ENCODE measurements at regions not wholly inside any gene's neighbourhood (a gene's known extent, or its start where the extent isn't known, plus 50 kb on each side); places are given as distances from the start of the nearest gene placed in this dataset.
A peak's percentile ranks its signal among the peaks of the same experiment; 100 is the strongest.
"Not testable (repeated sequence)": the region's sequence is repeated elsewhere in the genome, so short reads cannot be mapped to it uniquely, and the experiment has no call there.

DNA sequence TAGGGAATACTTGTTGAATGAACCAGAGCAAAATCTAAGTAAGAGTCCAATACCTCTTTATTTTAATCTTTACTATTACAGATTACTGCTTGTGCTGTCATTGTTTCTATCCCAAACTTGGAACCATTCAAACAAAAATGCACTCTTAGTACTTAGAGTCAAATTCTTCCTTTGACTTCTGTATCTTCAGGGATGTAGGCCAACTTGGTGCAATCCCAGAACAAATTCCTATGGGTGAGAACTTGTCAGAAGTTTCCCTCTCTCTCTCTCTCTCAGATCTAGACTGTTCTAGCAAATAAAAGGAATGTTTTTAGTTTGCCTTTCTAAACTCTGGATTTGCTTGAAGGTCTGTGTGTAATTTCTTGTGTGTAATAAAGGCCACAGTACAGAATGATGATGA is 329.0 kb upstream of the TMTC4 start:
- Histone ChIP-seq H3K4me3 (ENCODE audit: low read length) (no peak overlapping the region), H3K27ac (ENCODE audit: low read length) (no peak overlapping the region), H3K4me1 (ENCODE audit: control insufficient read depth, insufficient read depth, low read length) (no peaks in the 10 kb centered on the region), H3K9me3 (ENCODE audit: control insufficient read depth, low read length) (no peaks in the 10 kb centered on the region), H3K27me3 (ENCODE audit: control insufficient read depth, insufficient read depth) (no peaks in the 10 kb centered on the region)
- ATAC-seq (no peak), DNase-seq (no peak)
- intact Hi-C loops (cut with DNase I): no loop called here

DNA sequence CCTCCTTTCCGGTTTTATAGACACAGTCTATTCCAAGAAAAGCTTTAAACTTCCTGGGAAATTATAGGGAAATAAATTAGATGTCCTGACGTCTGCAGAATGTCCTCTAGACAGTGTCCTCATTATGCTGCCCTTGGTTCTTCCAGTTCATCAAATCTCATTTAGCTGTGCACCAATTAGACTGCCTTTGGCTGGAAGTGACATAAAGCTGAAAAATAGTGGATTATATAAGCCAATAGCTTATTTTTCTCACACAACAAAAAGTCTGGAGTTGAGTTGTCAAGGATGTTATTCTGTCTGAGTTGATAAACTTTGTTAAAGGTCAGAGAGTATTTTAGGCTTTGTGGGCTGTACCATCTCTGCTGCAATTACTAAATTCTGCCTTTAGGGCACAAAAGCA is 314.8 kb upstream of the TMTC4 start:
- no peaks in the 10 kb centered on the region for H3K9me3 ChIP-seq (ENCODE audit: control insufficient read depth, low read length)
- H3K27ac ChIP-seq (ENCODE audit: low read length): no peak overlapping the region
- H3K4me1 ChIP-seq (ENCODE audit: control insufficient read depth, insufficient read depth, low read length): peaks cover under 1% of the 10 kb centered on the region
- no peaks in the 10 kb centered on the region for H3K27me3 ChIP-seq (ENCODE audit: control insufficient read depth, insufficient read depth)
- intact Hi-C loops (cut with DNase I): loop anchor here in 1 of 4 donors (5.0 kb wide), 1 partner anchor 272 kb away; no protein-coding TSS in a partner anchor
- 32% methylated on average over 2 of the region's 2 CpGs for WGBS
- ATAC-seq (no peak), DNase-seq (no peak)
- H3K4me3 ChIP-seq (ENCODE audit: low read length): no peak overlapping the region

DNA sequence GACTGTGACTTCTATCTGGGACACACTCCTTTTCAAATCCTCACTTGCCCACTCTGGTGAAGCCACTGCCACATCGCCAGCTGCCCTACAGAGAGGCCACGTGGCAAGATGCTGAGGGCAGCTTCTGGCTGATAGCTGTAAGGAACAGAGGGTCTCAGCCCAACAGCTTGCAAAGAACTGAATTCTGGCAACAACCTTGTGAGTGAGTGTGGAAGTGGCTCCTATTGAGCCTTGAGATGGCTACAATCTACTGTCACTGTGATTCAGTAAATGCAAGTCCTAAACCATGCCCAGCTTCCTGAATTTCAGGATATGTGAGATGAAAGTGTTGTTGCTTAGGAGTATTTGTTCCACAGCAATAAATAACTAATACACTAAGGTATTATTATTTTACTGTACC is 314.3 kb upstream of the TMTC4 start:
- DNase-seq: no peak
- no peak for ATAC-seq
- Histone ChIP-seq H3K27me3 (ENCODE audit: control insufficient read depth, insufficient read depth) (no peaks in the 10 kb centered on the region), H3K27ac (ENCODE audit: low read length) (no peak overlapping the region), H3K4me1 (ENCODE audit: control insufficient read depth, insufficient read depth, low read length) (peaks cover 1% of the 10 kb centered on the region), H3K9me3 (ENCODE audit: control insufficient read depth, low read length) (no peaks in the 10 kb centered on the region), H3K4me3 (ENCODE audit: low read length) (no peak overlapping the region)
- WGBS: 67% methylated on average over 2 of the region's 2 CpGs
- intact Hi-C loops (cut with DNase I): loop anchor here in 1 of 4 donors (5.0 kb wide), 1 partner anchor 272 kb away; no protein-coding TSS in a partner anchor

DNA sequence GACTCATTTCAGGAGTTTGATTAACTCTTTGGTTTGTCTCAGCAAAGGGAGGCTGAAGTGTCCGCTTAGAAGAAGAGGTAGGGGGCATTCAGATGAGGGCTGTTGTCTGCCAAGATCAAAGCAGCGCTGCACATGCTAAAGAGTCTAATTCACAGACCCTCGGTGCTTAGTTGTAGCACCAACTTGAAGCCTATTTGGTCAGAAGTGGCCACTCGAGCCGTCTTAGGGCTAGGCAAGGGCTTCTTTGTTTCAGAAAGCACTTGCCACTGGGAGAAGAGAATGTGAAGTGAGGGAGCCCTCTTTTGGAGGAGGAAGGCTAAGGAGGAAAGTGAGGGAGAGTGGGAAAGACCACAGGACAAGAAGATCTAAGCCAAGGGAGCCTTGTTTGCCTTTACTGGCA is 313.4 kb upstream of the TMTC4 start:
- DNase-seq: no peak
- H3K27ac ChIP-seq (ENCODE audit: low read length): no peak overlapping the region
- peaks cover 1% of the 10 kb centered on the region for H3K4me1 ChIP-seq (ENCODE audit: control insufficient read depth, insufficient read depth, low read length)
- no peak for ATAC-seq
- H3K9me3 ChIP-seq (ENCODE audit: control insufficient read depth, low read length): no peaks in the 10 kb centered on the region
- no peaks in the 10 kb centered on the region for H3K27me3 ChIP-seq (ENCODE audit: control insufficient read depth, insufficient read depth)
- no peak overlapping the region for H3K4me3 ChIP-seq (ENCODE audit: low read length)
- 42% methylated on average over 5 of the region's 5 CpGs for WGBS
- intact Hi-C loops (cut with DNase I): loop anchor here in 1 of 4 donors (5.0 kb wide), 1 partner anchor 271 kb away; no protein-coding TSS in a partner anchor

DNA sequence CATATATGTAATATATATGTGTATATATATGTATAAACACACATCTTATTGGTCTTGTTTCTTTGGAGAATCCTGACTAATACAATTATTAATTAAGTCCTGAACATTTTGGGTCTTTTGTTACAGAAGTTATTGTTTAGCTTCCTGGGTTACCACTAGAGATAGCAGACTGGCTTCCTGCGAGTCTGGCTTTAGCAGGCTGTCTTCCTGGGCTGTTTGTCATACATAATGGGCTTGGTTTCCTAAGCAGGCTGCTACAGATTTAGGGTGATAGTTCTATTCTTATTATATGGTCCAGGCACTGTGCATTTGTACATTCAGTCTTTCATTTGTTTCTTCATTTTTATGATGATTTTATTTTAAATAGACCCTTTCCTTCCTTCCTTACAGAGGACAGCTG is 312.0 kb upstream of the TMTC4 start:
- 37% methylated on average over 1 of the region's 1 CpG for WGBS
- Histone ChIP-seq H3K4me1 (ENCODE audit: control insufficient read depth, insufficient read depth, low read length) (peaks cover 1% of the 10 kb centered on the region), H3K27ac (ENCODE audit: low read length) (no peak overlapping the region), H3K9me3 (ENCODE audit: control insufficient read depth, low read length) (no peaks in the 10 kb centered on the region), H3K4me3 (ENCODE audit: low read length) (no peak overlapping the region), H3K27me3 (ENCODE audit: control insufficient read depth, insufficient read depth) (no peaks in the 10 kb centered on the region)
- DNase-seq (no peak), ATAC-seq (peak in 1 of 2 donors; percentile 58)
- intact Hi-C loops (cut with DNase I): loop anchor here in 1 of 4 donors (5.0 kb wide), 1 partner anchor 269 kb away; no protein-coding TSS in a partner anchor

DNA sequence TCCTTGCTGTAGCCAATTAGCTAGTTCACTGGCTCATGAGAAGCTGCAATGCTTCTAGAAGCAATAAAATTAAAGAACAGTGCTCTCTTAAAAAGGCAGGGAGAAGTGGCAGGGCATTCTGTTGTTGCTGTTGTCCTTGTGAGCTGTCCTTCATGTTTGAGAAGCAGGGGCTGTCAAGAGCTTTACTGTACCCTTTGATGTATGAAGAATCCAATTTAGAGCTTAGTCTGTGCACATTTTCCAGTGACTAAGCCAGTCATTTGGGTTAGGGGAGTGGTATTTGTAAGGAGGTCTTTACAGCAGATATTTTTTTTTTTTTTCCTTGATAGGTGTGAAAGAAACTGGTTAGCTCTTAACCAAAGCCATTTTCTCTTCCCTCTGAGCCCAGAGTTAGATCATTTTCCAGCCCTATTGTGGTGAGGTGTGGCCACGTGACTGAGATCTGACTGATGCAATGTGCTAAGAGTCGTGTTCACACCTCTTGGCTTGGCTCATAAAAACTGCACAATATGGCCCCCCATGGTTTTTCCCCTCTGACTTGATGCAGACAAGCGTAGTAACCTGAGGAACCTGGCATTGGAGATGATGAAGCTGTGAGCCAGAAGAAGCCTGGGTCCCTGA is 309.6 kb upstream of the TMTC4 start:
- peaks cover 1% of the 10 kb centered on the region for H3K4me1 ChIP-seq (ENCODE audit: control insufficient read depth, insufficient read depth, low read length)
- no peak for DNase-seq
- intact Hi-C loops (cut with DNase I): no loop called here
- ATAC-seq: no peak
- 33% methylated on average over 3 of the region's 3 CpGs for WGBS
- no peaks in the 10 kb centered on the region for H3K9me3 ChIP-seq (ENCODE audit: control insufficient read depth, low read length)
- H3K27me3 ChIP-seq (ENCODE audit: control insufficient read depth, insufficient read depth): no peaks in the 10 kb centered on the region
- no peak overlapping the region for H3K4me3 ChIP-seq (ENCODE audit: low read length)
- H3K27ac ChIP-seq (ENCODE audit: low read length): no peak overlapping the region

DNA sequence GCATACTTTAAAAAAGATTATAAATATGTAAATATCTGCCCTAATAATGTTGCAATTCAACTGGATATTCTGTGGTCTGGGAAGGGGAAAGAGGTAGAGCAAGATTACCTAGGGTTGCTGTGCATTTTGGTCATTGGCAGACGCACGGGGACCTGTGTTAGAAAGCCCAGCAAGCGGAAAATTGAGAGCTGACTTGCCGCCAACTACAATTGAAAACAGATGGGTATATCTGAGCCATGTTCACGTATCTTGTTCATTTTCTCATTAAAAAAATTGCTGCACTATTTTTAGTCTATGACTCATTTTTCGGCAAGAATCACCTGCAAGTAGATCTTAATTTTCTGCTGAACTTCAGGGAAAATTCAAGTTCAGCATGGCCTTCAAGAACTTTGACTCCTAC is 308.5 kb upstream of the TMTC4 start:
- no peak for DNase-seq
- Histone ChIP-seq H3K4me1 (ENCODE audit: control insufficient read depth, insufficient read depth, low read length) (peaks cover 1% of the 10 kb centered on the region), H3K9me3 (ENCODE audit: control insufficient read depth, low read length) (no peaks in the 10 kb centered on the region), H3K27ac (ENCODE audit: low read length) (no peak overlapping the region), H3K27me3 (ENCODE audit: control insufficient read depth, insufficient read depth) (no peaks in the 10 kb centered on the region), H3K4me3 (ENCODE audit: low read length) (no peak overlapping the region)
- intact Hi-C loops (cut with DNase I): no loop called here
- no peak for ATAC-seq
- WGBS: 73% methylated on average over 6 of the region's 6 CpGs

DNA sequence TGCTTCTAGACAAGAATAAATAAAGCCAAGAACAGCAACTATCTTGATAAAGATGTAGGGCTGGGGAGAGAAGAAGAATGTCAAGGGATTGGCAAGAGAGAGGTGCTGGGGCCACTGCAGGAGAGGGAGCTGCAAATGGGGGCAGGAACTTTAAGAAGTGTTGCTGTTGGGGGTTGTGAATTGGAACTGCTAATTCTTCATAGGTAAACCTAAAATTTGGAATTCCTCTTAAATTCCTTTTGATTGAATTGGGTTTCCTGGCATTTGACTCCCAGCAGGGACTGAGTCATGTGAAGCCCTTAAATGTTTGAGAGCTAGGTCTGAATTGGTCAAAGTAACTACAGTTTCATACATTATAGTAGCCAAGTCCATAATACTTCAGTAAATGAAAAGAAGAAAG is 305.6 kb upstream of the TMTC4 start:
- intact Hi-C loops (cut with DNase I): no loop called here
- Histone ChIP-seq H3K27ac (ENCODE audit: low read length) (no peak overlapping the region), H3K4me1 (ENCODE audit: control insufficient read depth, insufficient read depth, low read length) (peaks cover 1% of the 10 kb centered on the region), H3K27me3 (ENCODE audit: control insufficient read depth, insufficient read depth) (no peaks in the 10 kb centered on the region), H3K9me3 (ENCODE audit: control insufficient read depth, low read length) (no peaks in the 10 kb centered on the region), H3K4me3 (ENCODE audit: low read length) (no peak overlapping the region)
- no peak for DNase-seq
- no peak for ATAC-seq

DNA sequence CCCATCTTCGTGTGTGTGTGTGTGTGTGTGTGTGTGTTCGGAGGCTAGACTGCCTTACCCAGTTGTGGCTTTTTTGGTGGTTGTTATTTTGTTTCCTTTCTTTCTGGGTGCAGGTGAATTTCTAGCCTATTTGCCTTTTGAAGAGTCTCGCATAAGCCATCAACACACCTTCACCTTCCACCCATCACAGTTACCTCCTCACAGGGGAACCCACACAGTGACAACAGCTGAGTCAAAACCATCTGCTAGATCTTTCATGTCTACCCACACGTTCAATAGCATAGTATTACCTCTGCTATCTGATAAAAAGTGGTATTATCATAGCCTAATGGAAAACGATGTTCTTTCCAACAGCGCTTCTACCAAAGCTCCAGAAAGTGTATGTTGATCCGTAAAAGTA is 303.2 kb upstream of the TMTC4 start:
- ATAC-seq: no peak
- 74% methylated on average over 7 of the region's 7 CpGs for WGBS

DNA sequence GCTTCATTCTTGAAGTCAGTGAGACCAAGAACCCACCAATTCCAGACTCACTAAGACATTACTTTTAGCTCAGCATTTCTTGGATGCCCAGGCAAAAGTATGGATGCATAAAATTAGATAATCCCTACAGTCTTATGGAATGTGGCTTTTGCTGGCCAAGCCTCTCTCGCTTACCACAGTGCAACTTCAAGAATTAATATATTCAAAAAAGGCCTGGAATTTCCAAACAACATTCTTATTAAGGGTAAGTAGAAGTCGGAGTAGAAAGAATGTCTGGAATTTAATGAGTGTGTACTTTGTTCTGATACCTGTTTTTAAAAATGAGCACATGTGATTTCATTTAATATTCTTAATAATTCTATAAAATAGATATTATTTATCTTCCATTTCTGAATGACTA is 302.4 kb upstream of the TMTC4 start:
- intact Hi-C loops (cut with DNase I): no loop called here
- H3K4me1 ChIP-seq (ENCODE audit: control insufficient read depth, insufficient read depth, low read length): no peaks in the 10 kb centered on the region
- H3K4me3 ChIP-seq (ENCODE audit: low read length): no peak overlapping the region
- DNase-seq (no peak), ATAC-seq (no peak)
- H3K27ac ChIP-seq (ENCODE audit: low read length): no peak overlapping the region
- no peaks in the 10 kb centered on the region for H3K9me3 ChIP-seq (ENCODE audit: control insufficient read depth, low read length)
- H3K27me3 ChIP-seq (ENCODE audit: control insufficient read depth, insufficient read depth): no peaks in the 10 kb centered on the region
- WGBS: 78% methylated on average over 2 of the region's 2 CpGs

More for the DNA sequence above, 303.2 kb upstream of the TMTC4 start:
- intact Hi-C loops (cut with DNase I): no loop called here
- H3K27ac ChIP-seq (ENCODE audit: low read length): no peak overlapping the region
- no peaks in the 10 kb centered on the region for H3K9me3 ChIP-seq (ENCODE audit: control insufficient read depth, low read length)
- no peak for DNase-seq
- H3K4me3 ChIP-seq (ENCODE audit: low read length): no peak overlapping the region
- H3K4me1 ChIP-seq (ENCODE audit: control insufficient read depth, insufficient read depth, low read length): no peaks in the 10 kb centered on the region
- no peaks in the 10 kb centered on the region for H3K27me3 ChIP-seq (ENCODE audit: control insufficient read depth, insufficient read depth)

DNA sequence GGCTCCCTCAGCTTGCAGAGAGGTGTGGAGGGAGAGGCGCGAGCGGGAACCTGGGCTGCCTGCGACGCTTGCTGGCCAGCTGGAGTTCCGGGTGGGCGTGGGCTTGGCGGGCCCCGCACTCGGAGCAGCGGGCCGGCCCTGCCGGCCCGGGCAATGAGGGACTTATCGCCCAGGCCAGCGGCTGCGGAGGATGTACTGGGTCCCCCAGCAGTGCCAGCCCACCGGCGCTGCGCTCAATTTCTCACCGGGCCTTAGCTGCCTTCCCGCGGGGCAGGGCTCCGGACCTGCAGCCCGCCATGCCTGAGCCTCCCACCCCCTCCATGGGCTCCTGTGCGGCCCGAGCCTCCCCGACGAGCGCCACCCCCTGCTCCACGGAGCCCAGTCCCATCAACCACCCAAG is 301.1 kb upstream of the TMTC4 start:
- ATAC-seq; H3K27ac ChIP-seq (ENCODE audit: low read length); H3K9me3 ChIP-seq (ENCODE audit: control insufficient read depth, low read length); H3K4me1 ChIP-seq (ENCODE audit: control insufficient read depth, insufficient read depth, low read length); H3K27me3 ChIP-seq (ENCODE audit: control insufficient read depth, insufficient read depth); intact Hi-C loops (cut with DNase I); H3K4me3 ChIP-seq (ENCODE audit: low read length): not testable (repeated sequence)
- WGBS: 80% methylated on average over 31 of the region's 31 CpGs
- peak in 1 of 3 donors; percentile 15 for DNase-seq

DNA sequence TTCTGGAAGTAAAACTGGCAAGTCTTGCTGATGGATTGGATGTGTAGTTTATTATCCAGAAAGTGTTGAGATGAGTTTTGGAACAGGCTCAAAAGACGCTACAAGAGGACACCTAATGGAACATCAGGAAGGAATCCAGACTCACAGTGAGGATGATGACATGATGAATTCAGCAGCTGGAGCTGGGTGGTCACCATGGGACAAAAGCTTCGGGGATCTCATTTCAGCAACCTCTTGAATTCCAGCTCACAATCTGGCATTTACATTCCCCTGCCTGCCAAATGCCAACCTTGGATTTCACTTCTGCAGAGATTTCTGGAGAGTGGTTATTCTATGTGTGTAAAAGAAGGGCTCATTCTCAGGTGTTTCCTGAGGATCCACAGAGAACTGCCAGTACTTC is 288.0 kb upstream of the TMTC4 start:
- DNase-seq (no peak), ATAC-seq (no peak)
- Histone ChIP-seq H3K4me3 (ENCODE audit: low read length) (no peak overlapping the region), H3K27me3 (ENCODE audit: control insufficient read depth, insufficient read depth) (no peaks in the 10 kb centered on the region), H3K9me3 (ENCODE audit: control insufficient read depth, low read length) (no peaks in the 10 kb centered on the region), H3K4me1 (ENCODE audit: control insufficient read depth, insufficient read depth, low read length) (no peaks in the 10 kb centered on the region), H3K27ac (ENCODE audit: low read length) (no peak overlapping the region)
- 33% methylated on average over 2 of the region's 2 CpGs for WGBS
- intact Hi-C loops (cut with DNase I): no loop called here

All from right cardiac atrium (tissue), 5 donors.